Activated naive CD8-positive, alpha-beta T cell treated with anti-CD3 and anti-CD28 coated beads, Interleukin-2, amount 50 U/mL, for 16 hours (primary cell): ENCODE measurements at regions not wholly inside any gene's neighbourhood (a gene's known extent, or its start where the extent isn't known, plus 50 kb on each side); places are given as distances from the start of the nearest gene placed in this dataset.
"Not testable (repeated sequence)": the region's sequence is repeated elsewhere in the genome, so short reads cannot be mapped to it uniquely, and the experiment has no call there.

Experiments used
- DNase-seq: peaks from one replicate; pipeline ENCODE4 v3.0.0-alpha.2; 2020; ENCODE audit warnings: low read depth, low spot score

- no peak for DNase-seq
Observed at GRCh38 chr3:187997490-187997889, 156.5 kb upstream of the LPP start.

- no peak for DNase-seq
Observed at GRCh38 chr3:187997946-187998561, 155.9 kb upstream of the LPP start.

GRCh38 chr3:187998611-187999010, 155.3 kb upstream of the LPP start:
- no peak for DNase-seq

- no peak for DNase-seq
Observed at GRCh38 chr3:187999821-188000220, 154.1 kb upstream of the LPP start.

- DNase-seq = no peak
Observed at GRCh38 chr3:188000361-188000861, 153.5 kb upstream of the LPP start.

- DNase-seq = no peak
Observed at GRCh38 chr3:188001093-188001492, 152.9 kb upstream of the LPP start.

GRCh38 chr3:188001926-188002325, 152.0 kb upstream of the LPP start:
- no peak for DNase-seq

- no peak for DNase-seq
Observed at GRCh38 chr3:188002626-188003138, 151.3 kb upstream of the LPP start.

GRCh38 chr3:188003188-188004171, 150.5 kb upstream of the LPP start:
- DNase-seq = no peak

- no peak for DNase-seq
Observed at GRCh38 chr3:188006726-188007393, 147.1 kb upstream of the LPP start.

- DNase-seq = no peak
Observed at GRCh38 chr3:188007897-188008296, 146.1 kb upstream of the LPP start.

GRCh38 chr3:188008582-188009213, 145.3 kb upstream of the LPP start:
- DNase-seq = no peak

GRCh38 chr3:188010478-188010877, 143.5 kb upstream of the LPP start:
- no peak for DNase-seq

- DNase-seq = no peak
Observed at GRCh38 chr3:188019727-188020126, 134.2 kb upstream of the LPP start.

GRCh38 chr3:188021041-188021440, 132.9 kb upstream of the LPP start:
- DNase-seq = no peak

- DNase-seq = no peak
Observed at GRCh38 chr3:188021502-188022040, 132.4 kb upstream of the LPP start.

- DNase-seq = not testable (repeated sequence)
Observed at GRCh38 chr3:188022902-188023301, 131.1 kb upstream of the LPP start.

- no peak for DNase-seq
Observed at GRCh38 chr3:188025555-188025954, 128.4 kb upstream of the LPP start.

- no peak for DNase-seq
Observed at GRCh38 chr3:188026191-188026968, 127.6 kb upstream of the LPP start.

- no peak for DNase-seq
Observed at GRCh38 chr3:188031121-188031520, 122.8 kb upstream of the LPP start.
